Retinal pigment epithelial cell (primary cell): ENCODE measurements at regions not wholly inside any gene's neighbourhood (a gene's known extent, or its start where the extent isn't known, plus 50 kb on each side); places are given as distances from the start of the nearest gene placed in this dataset.
"Not testable (repeated sequence)": the region's sequence is repeated elsewhere in the genome, so short reads cannot be mapped to it uniquely, and the experiment has no call there.

Source experiments
- DNase-seq: peaks from one replicate; pipeline ENCODE4 v3.0.0-alpha.2; 2010; ENCODE audit warnings: low read depth
- H3K4me3 ChIP-seq: 2 replicates; pipeline ENCODE4 v1.5.1; 2011; ENCODE audit warnings: mild to moderate bottlenecking, low read length, control low read depth, moderate library complexity
- CTCF ChIP-seq: conservative IDR thresholded peaks from 2 replicates; pipeline ENCODE4 v1.5.1; 2011; ENCODE audit warnings: low read depth, low read length, control low read depth, inconsistent platforms

GRCh38 chr14:55986069-55986468 is 132.1 kb upstream of the PELI2 start:
- TF ChIP-seq CTCF = no peak
- H3K4me3 ChIP-seq = no peak overlapping the region
- no peak for DNase-seq

DNA sequence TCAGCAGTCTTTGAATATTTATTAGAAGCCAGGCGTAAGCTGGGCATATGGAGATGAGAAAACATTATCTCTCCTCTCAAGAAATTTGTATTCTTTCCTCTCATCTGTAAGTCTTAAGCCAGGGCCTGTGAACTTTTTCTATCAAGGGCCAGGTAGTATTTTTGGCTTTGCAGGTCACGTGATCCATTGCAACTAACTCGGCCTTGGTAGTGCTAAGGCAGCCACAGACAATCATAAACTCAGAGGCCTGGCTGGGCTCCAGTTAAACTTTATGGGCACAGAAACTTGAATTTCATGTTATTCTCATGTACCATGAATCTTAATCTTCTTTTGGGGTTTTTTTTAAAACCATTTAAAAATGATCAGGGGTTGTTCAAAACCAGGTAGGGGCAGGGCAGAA is 117.4 kb upstream of the PELI2 start:
- no peak for DNase-seq
- no peak overlapping the region for H3K4me3 ChIP-seq
- TF ChIP-seq CTCF = no peak

DNA sequence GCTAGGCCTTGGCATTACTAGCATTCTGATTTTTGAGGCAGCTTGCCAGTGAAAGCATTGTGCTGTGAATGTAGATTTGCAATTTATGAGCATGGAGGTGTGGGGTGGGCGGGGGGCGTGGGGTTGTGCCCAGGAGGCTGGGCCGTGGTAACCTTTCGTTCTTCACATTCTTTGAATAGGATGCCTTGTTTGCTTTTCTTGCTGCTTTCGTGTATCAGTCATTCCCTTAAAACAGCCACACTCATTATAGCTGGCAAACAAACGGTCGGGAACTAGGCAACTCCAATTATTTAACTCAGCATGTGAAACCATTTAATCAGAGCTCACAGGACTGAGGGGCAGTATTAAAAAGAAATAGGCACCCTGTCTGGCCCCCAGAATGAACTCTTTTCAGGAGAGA is 115.9 kb upstream of the PELI2 start:
- DNase-seq = no peak
- no peak overlapping the region for H3K4me3 ChIP-seq
- TF ChIP-seq CTCF = no peak

GRCh38 chr14:56002876-56003625 is 115.2 kb upstream of the PELI2 start:
- DNase-seq = no peak
- TF ChIP-seq CTCF = no peak
- H3K4me3 ChIP-seq = no peak overlapping the region

GRCh38 chr14:56004323-56004722 is 113.9 kb upstream of the PELI2 start:
- DNase-seq = no peak
- no peak overlapping the region for H3K4me3 ChIP-seq
- no peak for TF ChIP-seq CTCF

DNA sequence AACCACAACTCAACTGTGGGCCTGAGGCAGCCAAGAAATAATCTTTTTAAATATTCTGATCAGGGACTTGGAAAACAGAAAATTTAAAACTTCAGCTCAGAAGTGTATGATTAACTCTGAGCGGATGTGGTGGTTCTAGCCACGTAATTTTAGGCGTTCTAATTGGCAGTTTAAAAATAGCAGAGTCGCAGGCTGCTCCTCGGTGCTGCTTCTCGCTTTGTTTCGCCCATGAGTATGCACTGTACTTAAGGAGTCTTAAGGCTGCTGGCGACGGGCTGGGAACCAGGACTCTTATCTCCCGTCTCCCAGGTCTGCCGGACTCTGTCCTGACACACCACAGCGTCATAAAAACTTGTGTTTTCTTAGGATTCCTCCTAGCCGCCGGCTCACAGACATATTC is 113.4 kb upstream of the PELI2 start:
- TF ChIP-seq CTCF = no peak
- H3K4me3 ChIP-seq = no peak overlapping the region
- peak; percentile 25 for DNase-seq

- no peak overlapping the region for H3K4me3 ChIP-seq
- TF ChIP-seq CTCF = no peak
- no peak for DNase-seq
These were observed 112.8 kb upstream of the PELI2 start for GRCh38 chr14:56005191-56006053.

DNA sequence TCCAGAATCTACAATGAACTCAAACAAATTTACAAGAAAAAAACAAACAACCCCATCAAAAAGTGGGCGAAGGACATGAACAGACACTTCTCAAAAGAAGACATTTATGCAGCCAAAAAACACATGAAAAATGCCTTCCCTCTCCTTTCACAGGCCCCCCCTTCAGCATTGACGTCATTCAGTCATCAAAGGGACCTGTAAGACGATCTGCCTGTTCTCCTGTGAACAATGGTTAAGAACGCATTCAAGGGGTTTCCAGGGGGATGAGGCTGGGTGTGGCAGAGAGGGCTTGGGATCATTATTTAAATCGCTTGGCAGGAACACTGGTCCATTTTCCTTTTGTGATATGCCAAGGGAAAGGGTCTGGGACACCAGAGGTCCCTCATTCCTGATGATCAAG is 110.7 kb upstream of the PELI2 start:
- not testable (repeated sequence) for DNase-seq

More for the DNA sequence above, 110.7 kb upstream of the PELI2 start:
- not testable (repeated sequence) for H3K4me3 ChIP-seq
